NT2/D1 (cell line): ENCODE measurements at regions not wholly inside any gene's neighbourhood (a gene's known extent, or its start where the extent isn't known, plus 50 kb on each side); places are given as distances from the start of the nearest gene placed in this dataset.

Experiments
- SUZ12 ChIP-seq: IDR thresholded peaks from 2 replicates; pipeline ENCODE4 v1.6.1; 2011; ENCODE audit not compliant: insufficient read length, insufficient read depth; ENCODE audit errors: extremely low read depth
- YY1 ChIP-seq: IDR thresholded peaks from 2 replicates; pipeline ENCODE4 v1.6.1; 2011; ENCODE audit not compliant: insufficient read length, insufficient read depth
- ZNF274 ChIP-seq: IDR thresholded peaks from 2 replicates; pipeline ENCODE4 v1.6.1; 2011; ENCODE audit warnings: mild to moderate bottlenecking, low read depth, low read length

- TF ChIP-seq SUZ12 (no peak), YY1 (no peak), ZNF274 (no peak)
Observed at GRCh38 chr6:112795316-112795715, 448.2 kb downstream of the RFPL4B start.
